Endothelial cell of umbilical vein (primary cell): ENCODE measurements at regions not wholly inside any gene's neighbourhood (a gene's known extent, or its start where the extent isn't known, plus 50 kb on each side); places are given as distances from the start of the nearest gene placed in this dataset.
"Not testable (repeated sequence)": the region's sequence is repeated elsewhere in the genome, so short reads cannot be mapped to it uniquely, and the experiment has no call there.

Experiments used
- BruUV-seq: library from RNA; stranded (reverse); fragments of 400-500 nt; replicated peaks from 2 replicates; lab custom pipeline; 2021; lab: Mats Ljungman, UMichigan
- CTCF ChIA-PET: fragments of 300-600, 350-600 bp; sonication (Branson Sonifier 250); formaldehyde crosslinking; loops from one replicate; lab custom pipeline; 2021; ENCODE audit warnings: antibody characterized with exemption, inconsistent platforms; lab: Charles Lee
- POLR2A ChIA-PET: fragments of 300-600, 350-600 bp; sonication (Branson Sonifier 250); formaldehyde crosslinking; loops from one replicate; lab custom pipeline; 2021; ENCODE audit warnings: antibody characterized with exemption, inconsistent platforms; lab: Charles Lee
- DNase-seq: peaks from one replicate; pipeline ENCODE4 v3.0.0-alpha.2; 2011; ENCODE audit warnings: low read depth, low spot score
- FAIRE-seq: peaks from 2 replicates; lab custom pipeline; 2011; peaks lifted over from hg19 to GRCh38; lab: Jason Lieb, UNC
- H2AFZ ChIP-seq: 2 replicates; pipeline ENCODE4 v1.6.0; 2012; ENCODE audit warnings: low read depth, low read length, control low read depth, inconsistent platforms
- H3K27ac ChIP-seq: 2 replicates; pipeline ENCODE4 v1.5.1; 2011; ENCODE audit warnings: low read depth, mild to moderate bottlenecking, control low read depth, low read length, moderate library complexity; ENCODE audit not compliant: insufficient read depth
- H3K27me3 ChIP-seq, 2 experiments: 2 replicates each; pipeline versions ENCODE4 v1.6.0 to v1.6.1; 2011; ENCODE audit warnings: low read length in 2 of 2, mixed read lengths in 1 of 2; ENCODE audit not compliant: control insufficient read depth in 2 of 2, insufficient read depth in 2 of 2
- H3K36me3 ChIP-seq, 2 experiments: 2 replicates in 1 of 2; 3 replicates in 1 of 2; pipeline ENCODE4 v1.5.1; 2011; ENCODE audit warnings: low read length in 2 of 2, mild to moderate bottlenecking in 1 of 2, moderate library complexity in 1 of 2; ENCODE audit not compliant: control insufficient read depth in 2 of 2, insufficient read depth in 2 of 2; ENCODE audit errors: extremely low read depth in 1 of 2
- H3K4me1 ChIP-seq: 3 replicates; pipeline ENCODE4 v1.5.1; 2011; ENCODE audit warnings: mild to moderate bottlenecking, low read length; ENCODE audit not compliant: control insufficient read depth, insufficient read depth; ENCODE audit errors: extremely low read depth
- H3K4me2 ChIP-seq: 2 replicates; pipeline ENCODE4 v1.6.1; 2011; ENCODE audit warnings: low read length, control low read depth, mixed read lengths; ENCODE audit not compliant: insufficient read depth
- H3K4me3 ChIP-seq, 3 experiments: fragments of 200-600 bp in 1 of 3; sonication (generic), shearing (Covaris generic) in 1 of 3; replicated peaks in 1 of 3; 2 replicates each; pipeline ENCODE4 v1.5.1; 2011 to 2016; ENCODE audit warnings: control low read depth in 3 of 3, low read length in 3 of 3, mild to moderate bottlenecking in 2 of 3, inconsistent platforms in 1 of 3, low read depth in 1 of 3, moderate library complexity in 1 of 3; ENCODE audit not compliant: insufficient read depth in 1 of 3
- H3K79me2 ChIP-seq: 2 replicates; pipeline ENCODE4 v1.6.0; 2012; ENCODE audit warnings: low read length, inconsistent platforms; ENCODE audit not compliant: control insufficient read depth, insufficient read depth
- H3K9ac ChIP-seq: replicated peaks from 2 replicates; pipeline ENCODE3; 2011; ENCODE audit warnings: low read length, control low read depth; ENCODE audit not compliant: insufficient read depth; ENCODE audit errors: extremely low read depth
- H3K9me1 ChIP-seq: replicated peaks from 3 replicates; pipeline ENCODE4 v1.6.0; 2011; ENCODE audit warnings: mild to moderate bottlenecking, low read length; ENCODE audit not compliant: control insufficient read depth, insufficient read depth; ENCODE audit errors: extremely low read depth
- H3K9me3 ChIP-seq: replicated peaks from 2 replicates; pipeline ENCODE4 v1.5.1; 2012; ENCODE audit warnings: low read length, inconsistent platforms; ENCODE audit not compliant: control insufficient read depth, insufficient read depth
- H4K20me1 ChIP-seq: replicated peaks from 2 replicates; pipeline ENCODE3; 2011; ENCODE audit warnings: mild to moderate bottlenecking, low read length; ENCODE audit not compliant: control insufficient read depth, insufficient read depth; ENCODE audit errors: extremely low read depth
- CTCF ChIP-seq, 2 donors: IDR thresholded peaks; 1 replicate in 1 of 2; 2 replicates in 1 of 2; pipeline ENCODE4 v1.5.1; 2011; ENCODE audit warnings: low read length in 2 of 2, mild to moderate bottlenecking in 2 of 2, moderate library complexity in 2 of 2, control low read depth in 1 of 2, inconsistent platforms in 1 of 2, low read depth in 1 of 2; ENCODE audit not compliant: insufficient read depth in 1 of 2; ENCODE audit errors: extremely low read depth in 1 of 2
- EZH2 ChIP-seq: IDR thresholded peaks from 2 replicates; pipeline ENCODE4 v1.6.1; 2012; ENCODE audit warnings: borderline replicate concordance, low read depth, mild to moderate bottlenecking, moderate library complexity, low read length, inconsistent platforms; ENCODE audit not compliant: severe bottlenecking
- FOS ChIP-seq: IDR thresholded peaks from 2 replicates; pipeline ENCODE4 v1.6.1; 2011; ENCODE audit warnings: mild to moderate bottlenecking, low read length, moderate library complexity, borderline replicate concordance; ENCODE audit not compliant: insufficient read depth
- GATA2 ChIP-seq: IDR thresholded peaks from 2 replicates; pipeline ENCODE4 v1.7.0; 2011; ENCODE audit warnings: low read depth, mild to moderate bottlenecking, moderate library complexity, mixed read lengths, low read length; ENCODE audit not compliant: insufficient read length, insufficient read depth
- JUN ChIP-seq: IDR thresholded peaks from 2 replicates; pipeline ENCODE4 v1.6.1; 2011; ENCODE audit warnings: borderline replicate concordance, low read depth; ENCODE audit not compliant: insufficient read length, insufficient read depth
- MAX ChIP-seq: IDR thresholded peaks from 2 replicates; pipeline ENCODE4 v1.6.1; 2011; ENCODE audit not compliant: insufficient read depth, insufficient read length
- MYC ChIP-seq: IDR thresholded peaks from one replicate; pipeline ENCODE4 v1.6.1; 2011; ENCODE audit warnings: mild to moderate bottlenecking, low read depth, low read length
- POLR2A ChIP-seq: IDR thresholded peaks from 2 replicates; pipeline ENCODE4 v1.6.1; 2012; ENCODE audit warnings: low read depth, mild to moderate bottlenecking, control low read depth, low read length
- POLR2AphosphoS5 ChIP-seq: IDR thresholded peaks from 2 replicates; pipeline ENCODE4 v1.6.1; 2012; ENCODE audit warnings: low read depth, mild to moderate bottlenecking, control low read depth, low read length, moderate library complexity; ENCODE audit not compliant: insufficient read depth
- dilution Hi-C: fragments of 300-500 bp; cut with MboI; formaldehyde crosslinking; loops from one replicate; pipeline ENCODE4 v1.15.0; 2019; ENCODE audit warnings: low sequenced_read_pairs; ENCODE audit not compliant: extremely low pct_ligation_motif_present
- intact Hi-C: fragments of 100-400 bp; cut with micrococcal nuclease; formaldehyde crosslinking; loops from one replicate; pipeline ENCODE4 v1.10.0; 2022

- no peaks in the 10 kb centered on the region for H3K9me3 ChIP-seq
- no TSS peak for BruUV-seq
- H2AFZ ChIP-seq = no peak overlapping the region
- DNase-seq (no peak), FAIRE-seq (no peak)
- ChIA-PET POLR2A (no interaction called here), CTCF (interaction anchor here (1.7 kb wide), 1 partner anchor 20 kb away, joined by 3 read pairs; no protein-coding TSS in a partner anchor)
- TF ChIP-seq CTCF (IDR thresholded peaks at IDR 0.05; ENCODE audit: extremely low read depth in 1 of 2, insufficient read depth in 1 of 2, low read depth in 1 of 2, low read length in 2 of 2) = no peak
- no peak for TF ChIP-seq JUN
- TF ChIP-seq GATA2 = no peak
- TF ChIP-seq POLR2AphosphoS5 = no peak
- TF ChIP-seq MAX = no peak
- no peak for TF ChIP-seq POLR2A
- TF ChIP-seq MYC = no peak
- no peak for TF ChIP-seq FOS
- no peak for TF ChIP-seq EZH2
- H3K27ac ChIP-seq = no peak overlapping the region
- intact Hi-C loops = no loop called here
- H3K79me2 ChIP-seq = no peaks in the 10 kb centered on the region
- no peaks in the 10 kb centered on the region for H4K20me1 ChIP-seq
- dilution Hi-C loops = no loop called here
- no peaks in the 10 kb centered on the region for H3K36me3 ChIP-seq
- H3K4me1 ChIP-seq = no peaks in the 10 kb centered on the region
- H3K9me1 ChIP-seq = no peaks in the 10 kb centered on the region
- no peak overlapping the region for H3K9ac ChIP-seq
- H3K4me3 ChIP-seq = no peak overlapping the region
- no peak overlapping the region for H3K4me2 ChIP-seq
- no peaks in the 10 kb centered on the region for H3K27me3 ChIP-seq
Observed at GRCh38 chr3:106485802-106486201, 617.0 kb upstream of the CBLB start.

GRCh38 chr3:106486945-106487639 lies 618.3 kb upstream of the CBLB start:
- DNase-seq, dilution Hi-C loops, BruUV-seq, H3K9me1 ChIP-seq, H2AFZ ChIP-seq, H3K4me2 ChIP-seq, H3K79me2 ChIP-seq, intact Hi-C loops, H3K36me3 ChIP-seq, H4K20me1 ChIP-seq, H3K27me3 ChIP-seq, H3K4me1 ChIP-seq, POLR2A ChIA-PET, H3K9me3 ChIP-seq, H3K9ac ChIP-seq, H3K4me3 ChIP-seq, H3K27ac ChIP-seq, FAIRE-seq: not testable (repeated sequence)
- CTCF ChIA-PET = interaction anchor here (0.6 to 1.7 kb wide), 2 partner anchors 19 to 63 kb away, joined by 3 read pairs; no protein-coding TSS in a partner anchor
